Left colon (tissue), 2 donors: ENCODE measurements at regions not wholly inside any gene's neighbourhood (a gene's known extent, or its start where the extent isn't known, plus 50 kb on each side); places are given as distances from the start of the nearest gene placed in this dataset.

Experiments
- ATAC-seq: fragments of 200-7000 bp; cut with Tn5 transposase; one replicate; pipeline ENCODE4 v1.9.1; 2020; ENCODE audit warnings: mild to moderate bottlenecking, moderate library complexity
- DNase-seq, 2 donors: peaks; one replicate each; pipeline ENCODE4 v3.0.0-alpha.2; 2020
- intact Hi-C, 2 donors: fragments of 100-400 bp; cut with DNase I in 1 of 2; cut with micrococcal nuclease in 1 of 2; formaldehyde crosslinking; loops; one replicate each; pipeline versions ENCODE4 v1.11.2 to v1.14.0; 2022; cut with DNase I, micrococcal nuclease
- donor health status: DM: no; HTN: no; CAD: no.
- donor health status: DM: yes; HTN: yes; CAD: no.

DNA sequence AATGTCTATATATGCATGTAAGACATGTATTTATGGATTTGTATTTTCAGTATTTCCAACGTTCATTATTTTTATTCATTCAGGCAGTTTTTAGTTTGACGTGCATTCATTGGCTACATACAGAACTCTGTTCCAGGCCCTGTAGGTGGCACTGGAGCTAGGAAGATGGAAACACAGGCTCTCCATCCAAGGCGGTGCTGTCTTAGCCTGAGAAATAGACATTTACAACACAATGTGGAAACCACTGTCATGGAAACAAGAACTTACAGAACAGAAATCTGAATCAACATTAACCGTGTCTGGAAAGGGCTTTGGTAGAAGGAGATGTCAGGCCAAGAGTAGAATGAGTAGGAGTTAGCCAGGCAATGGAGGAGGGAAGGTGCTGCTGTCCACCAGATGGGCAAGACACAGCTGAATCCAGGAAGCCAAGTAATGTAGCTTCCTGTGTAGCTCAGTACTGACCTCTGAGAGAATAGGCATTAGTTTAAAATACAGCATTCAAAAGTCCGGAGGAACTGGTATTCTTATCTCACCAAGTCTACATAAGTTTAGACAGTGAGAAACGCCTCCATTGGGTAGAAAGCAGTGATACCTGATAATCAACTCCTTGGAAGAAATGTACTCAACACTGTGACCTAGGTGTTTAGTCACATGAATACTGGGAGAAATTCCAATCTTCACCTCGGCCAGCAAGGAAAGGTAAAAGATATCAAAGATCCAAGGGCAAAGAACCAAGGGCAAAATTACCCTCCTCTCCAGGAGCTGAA lies 388.6 kb upstream of the CDH6 start:
- intact Hi-C loops: no loop called here
- DNase-seq: no peak
- ATAC-seq: no peak

DNA sequence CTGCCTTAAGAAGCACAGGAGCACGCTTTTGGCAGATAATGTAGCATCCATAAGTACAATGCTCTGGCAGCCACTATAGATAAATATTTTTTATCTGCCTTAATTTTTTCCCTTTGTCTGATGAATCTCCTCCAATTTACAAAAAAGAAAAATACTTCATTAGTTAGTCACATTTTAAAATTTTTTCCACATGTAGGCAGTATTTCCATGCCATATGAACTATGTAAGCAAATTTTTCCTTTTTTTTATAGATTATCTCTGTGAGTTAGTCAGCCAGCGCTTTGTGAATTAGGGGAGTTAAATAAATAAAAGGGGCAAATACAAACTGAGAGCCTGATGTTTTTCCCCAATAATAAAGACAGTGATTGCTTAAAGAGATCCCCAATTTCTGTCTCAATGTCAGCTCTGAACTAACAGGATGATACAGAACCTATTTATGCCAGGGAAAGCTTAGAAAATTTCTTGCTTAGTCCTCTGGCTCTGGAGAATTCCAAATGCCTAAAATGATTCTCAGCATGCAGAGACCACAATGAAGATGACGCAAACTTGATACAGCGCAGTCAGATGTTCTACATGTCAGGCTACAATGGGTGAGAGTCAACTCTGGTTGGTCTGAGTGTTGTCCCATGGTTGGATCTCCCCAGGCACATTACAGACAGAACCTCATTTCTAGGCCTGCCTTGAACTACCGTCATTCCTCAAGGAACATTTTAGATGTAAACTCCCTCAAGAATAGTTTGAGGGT lies 390.4 kb upstream of the CDH6 start:
- intact Hi-C loops: no loop called here
- DNase-seq (no peak), ATAC-seq (no peak)

DNA sequence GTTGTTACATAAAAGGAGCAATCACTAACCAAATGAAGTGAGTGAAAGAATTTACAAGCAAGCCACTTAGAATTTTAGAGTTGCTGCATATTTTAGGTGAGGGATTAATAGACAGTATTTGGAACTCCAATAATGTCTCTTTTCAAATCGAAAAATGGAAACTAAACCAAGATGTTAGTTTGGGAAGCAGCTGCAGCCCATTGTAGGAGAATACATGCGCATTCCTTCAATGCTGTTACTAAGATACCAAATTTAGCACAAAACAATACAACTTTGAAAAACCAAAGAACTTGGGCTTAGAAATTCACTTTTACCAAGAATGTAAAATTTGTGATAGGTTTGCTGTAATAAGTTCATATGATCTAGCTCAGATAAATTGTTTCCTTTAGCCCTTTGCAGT lies 411.8 kb upstream of the CDH6 start:
- intact Hi-C loops: no loop called here
- ATAC-seq: no peak
- DNase-seq: no peak

GRCh38 chr5:30768056-30768690 lies 425.3 kb upstream of the CDH6 start:
- DNase-seq (no peak), ATAC-seq (no peak)
- intact Hi-C loops: no loop called here

GRCh38 chr5:30765706-30766105 lies 427.8 kb upstream of the CDH6 start:
- ATAC-seq (no peak), DNase-seq (no peak)
- intact Hi-C loops: no loop called here

DNA sequence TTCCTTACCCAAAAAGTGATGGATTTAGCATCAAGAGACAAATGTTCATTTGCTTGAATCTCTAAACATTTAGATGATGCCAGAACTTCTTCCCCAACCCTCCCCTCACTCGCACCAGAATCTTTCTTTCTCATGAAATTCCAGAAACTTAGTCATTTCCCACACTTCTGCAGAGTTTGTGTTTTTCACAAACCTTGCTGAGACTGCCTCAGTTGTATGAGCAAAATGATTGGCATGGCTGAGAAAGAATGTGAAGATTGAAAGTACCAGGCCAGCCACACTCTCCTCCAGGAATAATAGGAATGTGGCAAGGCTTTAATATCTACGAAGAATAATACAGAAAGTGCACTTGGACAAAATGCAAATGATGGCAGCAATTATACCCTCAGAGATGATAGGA lies 428.3 kb upstream of the CDH6 start:
- intact Hi-C loops: no loop called here
- no peak for ATAC-seq
- DNase-seq: no peak

DNA sequence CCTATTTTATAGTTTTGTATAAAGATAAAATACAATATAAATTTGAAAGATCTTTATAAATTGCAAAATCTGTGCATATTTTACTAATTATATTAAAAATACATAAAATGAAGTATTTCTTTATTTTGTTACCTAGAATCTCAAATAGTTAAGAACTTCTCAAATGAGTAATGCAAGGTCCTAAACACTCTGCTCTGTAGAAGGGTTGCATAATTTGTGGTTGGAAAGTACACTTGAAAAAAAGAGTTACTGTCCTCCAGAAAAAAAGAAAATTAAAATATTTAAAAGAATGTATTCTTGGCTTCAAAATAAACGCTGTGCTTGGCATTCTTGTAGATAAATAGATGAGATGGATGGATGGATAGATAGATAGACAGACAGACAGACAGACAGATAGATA lies 428.8 kb upstream of the CDH6 start:
- no peak for DNase-seq
- intact Hi-C loops: no loop called here
- no peak for ATAC-seq

DNA sequence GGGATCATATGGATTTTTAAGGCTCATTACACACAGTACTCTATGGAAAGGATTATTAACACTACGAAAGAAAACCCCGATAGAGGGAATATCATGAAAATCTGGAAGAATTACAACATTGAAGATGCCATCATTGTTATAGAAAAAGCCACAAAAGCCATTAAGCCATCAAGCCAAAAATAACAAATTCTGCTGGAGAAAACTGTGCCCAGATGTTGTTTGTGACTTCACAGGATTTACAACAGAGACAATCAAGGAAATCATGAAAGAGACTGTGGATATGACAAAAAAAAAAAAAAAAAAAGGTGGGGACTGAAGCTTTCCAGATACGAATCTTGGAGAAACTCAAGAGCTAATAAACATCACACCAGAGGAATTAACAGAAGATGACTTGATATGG lies 433.8 kb upstream of the CDH6 start:
- intact Hi-C loops: no loop called here
- ATAC-seq (no peak), DNase-seq (no peak)

DNA sequence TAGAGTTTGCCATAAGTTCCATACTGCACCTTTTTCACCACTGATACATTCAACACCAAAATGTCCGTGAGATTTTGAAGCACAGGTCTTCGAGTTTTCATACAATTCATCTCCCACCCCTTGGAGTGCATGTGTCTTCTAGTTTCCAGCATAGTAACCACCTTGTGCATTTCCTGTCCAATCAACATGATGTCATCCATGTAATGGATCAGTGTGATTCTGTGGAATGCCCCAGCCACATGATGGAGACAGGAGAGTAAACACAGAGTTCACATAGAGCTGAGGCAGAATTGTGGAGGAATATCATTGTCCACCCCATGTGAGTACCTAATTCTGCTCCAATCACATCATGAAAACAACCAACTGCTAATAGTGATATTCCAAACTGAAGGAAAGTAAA lies 441.5 kb upstream of the CDH6 start:
- intact Hi-C loops: no loop called here
- DNase-seq (no peak), ATAC-seq (no peak)

DNA sequence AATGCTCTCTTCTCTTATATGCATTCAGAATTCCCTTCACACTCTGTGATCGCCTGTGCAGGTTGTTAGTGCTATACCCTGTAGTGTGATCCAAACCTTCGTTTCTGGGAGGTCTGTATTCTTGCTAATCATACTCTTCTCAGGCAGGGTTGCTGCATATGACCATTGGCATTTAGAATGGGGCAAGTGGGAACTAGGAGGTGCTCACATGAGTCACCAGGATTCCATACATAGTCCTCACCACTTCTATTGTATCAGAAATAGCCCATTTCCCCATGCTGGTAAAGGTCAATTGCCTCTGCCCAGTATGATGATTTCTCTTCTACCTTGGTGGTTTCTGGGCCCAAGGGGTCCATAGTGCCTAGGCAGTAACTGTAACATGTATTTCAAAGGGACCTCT lies 443.5 kb upstream of the CDH6 start:
- no peak for ATAC-seq
- intact Hi-C loops: no loop called here

DNA sequence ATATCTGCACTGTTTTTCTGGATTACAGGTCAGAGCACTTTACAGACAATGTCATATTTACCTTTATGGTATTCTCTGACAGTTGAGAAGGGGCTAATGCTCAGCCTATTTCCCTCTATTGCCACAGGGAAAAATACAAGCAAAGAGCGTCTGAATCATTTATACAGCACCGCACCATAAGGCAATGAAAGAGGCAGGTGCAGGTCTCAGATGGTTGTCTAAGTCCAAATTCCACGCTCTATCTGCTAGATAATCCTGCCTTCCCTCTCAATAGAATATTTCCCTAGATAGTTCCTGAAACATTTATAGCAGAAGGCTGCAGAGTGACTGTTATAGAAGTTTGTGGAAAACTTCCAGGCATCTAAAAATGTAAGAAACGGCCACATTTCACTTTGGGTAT lies 446.1 kb upstream of the CDH6 start:
- no peak for DNase-seq
- intact Hi-C loops: no loop called here

More for the DNA sequence above, 443.5 kb upstream of the CDH6 start:
- no peak for DNase-seq

GRCh38 chr5:30736669-30737068 lies 456.8 kb upstream of the CDH6 start:
- no peak for ATAC-seq
- intact Hi-C loops: no loop called here

More for the DNA sequence above, 446.1 kb upstream of the CDH6 start:
- ATAC-seq: peak; percentile 85

DNA sequence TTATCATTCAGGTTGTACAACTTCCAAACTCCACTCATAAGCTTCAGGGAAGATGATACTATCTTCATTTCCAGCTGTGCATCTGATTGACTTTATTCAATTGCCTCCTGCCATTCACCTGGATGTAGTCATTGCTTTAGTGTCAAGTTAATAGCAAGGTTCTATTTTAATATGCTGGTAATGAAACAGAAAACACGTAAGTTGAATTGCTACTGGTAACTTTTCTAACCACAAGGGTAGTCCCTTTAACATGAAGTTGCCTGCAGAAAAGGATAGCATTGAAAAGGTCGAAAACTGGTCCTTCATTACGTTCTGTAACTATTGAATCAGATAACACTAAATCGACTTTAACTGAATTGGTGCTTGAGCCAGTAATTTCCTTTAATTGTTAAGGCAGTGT lies 459.4 kb upstream of the CDH6 start:
- intact Hi-C loops: no loop called here
- no peak for ATAC-seq
- DNase-seq: no peak

More at GRCh38 chr5:30736669-30737068, 456.8 kb upstream of the CDH6 start:
- DNase-seq: no peak

DNA sequence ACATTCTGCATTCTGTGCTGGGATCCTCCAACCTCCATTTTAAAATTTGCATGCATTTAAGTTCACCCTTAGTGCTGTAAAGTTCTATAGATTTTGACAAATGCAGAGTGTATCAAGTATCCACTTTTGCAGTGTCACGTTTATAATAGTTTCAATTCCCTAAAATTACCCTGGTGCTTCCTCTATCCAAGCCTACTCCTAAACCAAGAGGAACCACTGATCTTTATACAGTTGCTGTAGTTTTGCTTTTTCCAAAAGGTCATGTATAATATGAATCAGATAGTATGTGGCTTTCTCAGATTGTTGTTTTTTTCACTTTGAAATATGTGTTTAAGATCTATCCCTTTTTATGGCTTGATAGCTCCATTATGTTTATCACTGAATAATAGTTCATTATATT lies 468.4 kb upstream of the CDH6 start:
- ATAC-seq (no peak), DNase-seq (no peak)
- intact Hi-C loops: no loop called here

DNA sequence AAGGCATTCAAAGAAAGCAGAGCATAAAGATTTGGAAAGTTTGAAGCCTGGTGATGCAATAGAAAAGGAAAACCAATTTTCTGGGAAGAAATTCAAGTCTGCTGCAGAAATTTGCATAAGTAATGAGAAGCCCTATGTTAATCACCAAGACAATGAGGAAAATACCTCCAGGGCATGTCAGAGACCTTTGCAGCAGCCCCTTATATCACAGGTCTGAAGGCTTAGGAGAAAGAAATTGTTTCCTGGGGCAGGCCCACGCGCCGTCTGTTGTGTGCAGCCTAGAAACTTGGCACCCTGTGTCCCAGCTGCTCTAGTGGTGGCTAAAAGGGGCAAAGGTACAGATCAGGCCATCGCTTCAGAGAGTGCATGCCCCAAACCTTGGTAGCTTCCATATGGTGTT lies 495.3 kb upstream of the CDH6 start:
- no peak for ATAC-seq
- no peak for DNase-seq
- intact Hi-C loops: no loop called here

- no peak for DNase-seq
- intact Hi-C loops: no loop called here
- ATAC-seq: no peak
Observed at GRCh38 chr5:30693326-30693725, 500.2 kb upstream of the CDH6 start.

GRCh38 chr5:30690931-30691330 lies 502.6 kb upstream of the CDH6 start:
- ATAC-seq: no peak
- intact Hi-C loops: no loop called here
- DNase-seq: no peak

DNA sequence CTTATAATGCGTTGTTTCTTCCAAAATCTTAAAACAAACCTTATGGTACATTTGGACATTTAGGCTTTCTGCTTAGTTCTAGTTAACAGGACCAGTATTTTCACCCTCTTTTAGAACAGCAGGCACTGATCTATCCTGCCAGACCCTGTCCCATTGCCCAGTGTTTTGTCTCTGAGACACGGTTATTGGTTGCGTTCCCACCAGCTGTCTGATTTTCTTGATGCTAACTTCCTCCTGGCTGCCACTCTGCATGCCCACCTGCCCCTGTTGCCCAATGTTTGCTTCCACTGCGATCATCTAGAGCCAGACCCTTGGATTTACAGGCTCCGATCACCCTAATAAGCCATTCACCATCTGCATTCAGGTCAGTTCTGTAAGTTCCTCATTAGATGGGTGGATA lies 506.0 kb upstream of the CDH6 start:
- ATAC-seq (no peak), DNase-seq (no peak)
- intact Hi-C loops: no loop called here

- intact Hi-C loops: no loop called here
- no peak for ATAC-seq
- no peak for DNase-seq
Observed at GRCh38 chr5:30686530-30686929, 507.0 kb upstream of the CDH6 start.

- no peak for ATAC-seq
- DNase-seq: no peak
- intact Hi-C loops: no loop called here
Observed at GRCh38 chr5:30676223-30676840, 517.2 kb upstream of the CDH6 start.
